B cell (primary cell): ENCODE measurements at regions not wholly inside any gene's neighbourhood (a gene's known extent, or its start where the extent isn't known, plus 50 kb on each side); places are given as distances from the start of the nearest gene placed in this dataset.

Experiments
- EZH2 ChIP-seq: IDR thresholded peaks from 2 replicates; pipeline ENCODE4 v1.6.1; 2012; ENCODE audit warnings: borderline replicate concordance, low read depth, mild to moderate bottlenecking, moderate library complexity, low read length; ENCODE audit not compliant: insufficient read depth, poor library complexity, severe bottlenecking
- TF ChIP-seq, protein P1 (sequence below): fragments of 200-600 bp; IDR thresholded peaks from one replicate; pipeline ENCODE4 v1.8.0; 2022; ENCODE audit warnings: antibody characterized with exemption, mild to moderate bottlenecking

- TF ChIP-seq, protein P1, sequence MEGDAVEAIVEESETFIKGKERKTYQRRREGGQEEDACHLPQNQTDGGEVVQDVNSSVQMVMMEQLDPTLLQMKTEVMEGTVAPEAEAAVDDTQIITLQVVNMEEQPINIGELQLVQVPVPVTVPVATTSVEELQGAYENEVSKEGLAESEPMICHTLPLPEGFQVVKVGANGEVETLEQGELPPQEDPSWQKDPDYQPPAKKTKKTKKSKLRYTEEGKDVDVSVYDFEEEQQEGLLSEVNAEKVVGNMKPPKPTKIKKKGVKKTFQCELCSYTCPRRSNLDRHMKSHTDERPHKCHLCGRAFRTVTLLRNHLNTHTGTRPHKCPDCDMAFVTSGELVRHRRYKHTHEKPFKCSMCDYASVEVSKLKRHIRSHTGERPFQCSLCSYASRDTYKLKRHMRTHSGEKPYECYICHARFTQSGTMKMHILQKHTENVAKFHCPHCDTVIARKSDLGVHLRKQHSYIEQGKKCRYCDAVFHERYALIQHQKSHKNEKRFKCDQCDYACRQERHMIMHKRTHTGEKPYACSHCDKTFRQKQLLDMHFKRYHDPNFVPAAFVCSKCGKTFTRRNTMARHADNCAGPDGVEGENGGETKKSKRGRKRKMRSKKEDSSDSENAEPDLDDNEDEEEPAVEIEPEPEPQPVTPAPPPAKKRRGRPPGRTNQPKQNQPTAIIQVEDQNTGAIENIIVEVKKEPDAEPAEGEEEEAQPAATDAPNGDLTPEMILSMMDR, result no peak
- no peak for TF ChIP-seq EZH2
Observed at GRCh38 chr13:76703621-76704288, 182.4 kb downstream of the KCTD12 start.
